GM18508 (cell line): ENCODE measurements at regions not wholly inside any gene's neighbourhood (a gene's known extent, or its start where the extent isn't known, plus 50 kb on each side); places are given as distances from the start of the nearest gene placed in this dataset.
A peak's percentile ranks its signal among the peaks of the same experiment; 100 is the strongest.

ENCODE experiments used
- ATAC-seq: cut with Tn5 transposase; IDR thresholded peaks from one replicate; pipeline ENCODE4 v1.9.1; 2021; ENCODE audit warnings: moderate number of reproducible peaks; ENCODE audit not compliant: insufficient read depth, unreplicated experiment

DNA sequence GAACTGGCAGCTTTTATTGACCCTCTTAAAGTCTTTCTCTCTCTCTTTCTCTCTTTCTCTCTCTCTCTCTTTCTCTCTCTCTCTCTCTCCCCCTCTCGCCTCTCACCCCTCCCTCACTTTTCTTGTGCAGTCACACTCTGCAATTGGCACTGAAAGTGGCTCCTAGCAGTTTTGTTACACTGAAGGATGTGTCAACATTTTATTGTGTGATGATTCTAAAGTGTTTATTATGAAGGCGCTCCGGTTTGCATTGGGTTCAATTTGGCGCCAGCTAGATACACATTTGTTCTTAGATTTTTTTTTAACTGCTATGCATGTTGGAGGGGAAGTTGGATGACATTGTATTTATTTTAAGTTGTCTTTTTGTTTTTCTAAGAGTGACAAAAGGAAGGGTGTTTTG lies 64.0 kb upstream of the CHRM3 start:
- ATAC-seq, result no peak

DNA sequence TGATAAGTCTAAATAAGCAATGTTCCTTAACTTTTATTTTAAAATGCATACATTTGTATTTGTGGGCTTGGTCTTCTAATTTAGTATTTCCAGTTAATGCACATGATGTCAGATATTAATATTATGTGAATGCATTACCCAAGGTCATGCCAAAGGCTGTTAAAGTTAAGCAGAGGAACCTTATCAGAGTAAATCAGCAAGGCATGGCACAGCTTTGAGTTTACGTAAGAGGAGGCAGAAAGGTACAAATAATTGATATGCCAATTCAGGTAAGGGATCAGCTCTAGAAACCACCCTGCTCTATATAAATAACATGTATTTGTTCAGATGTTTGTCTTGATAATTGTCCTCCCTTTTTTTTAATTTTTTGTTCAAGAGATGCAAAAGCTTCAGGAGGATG lies 64.5 kb upstream of the CHRM3 start:
- ATAC-seq, result no peak

DNA sequence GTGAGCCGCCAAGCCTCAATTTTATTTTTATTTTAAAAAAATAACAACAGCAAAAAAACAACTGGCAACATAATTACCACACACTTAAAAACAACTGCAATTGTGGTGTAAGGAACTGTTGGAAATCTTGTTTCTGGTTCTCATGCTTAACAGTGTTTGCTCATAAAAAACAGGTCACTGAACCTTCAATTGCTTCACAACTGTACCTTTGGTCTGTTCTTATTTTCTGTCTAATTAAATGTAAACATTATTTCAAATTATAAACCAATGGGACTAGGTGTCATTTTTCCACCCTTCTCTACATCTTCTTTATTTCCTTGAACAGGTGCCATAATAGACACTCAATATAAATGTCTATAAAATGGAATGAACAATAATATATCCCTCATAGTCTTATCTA lies 68.4 kb upstream of the CHRM3 start:
- ATAC-seq, result no peak

DNA sequence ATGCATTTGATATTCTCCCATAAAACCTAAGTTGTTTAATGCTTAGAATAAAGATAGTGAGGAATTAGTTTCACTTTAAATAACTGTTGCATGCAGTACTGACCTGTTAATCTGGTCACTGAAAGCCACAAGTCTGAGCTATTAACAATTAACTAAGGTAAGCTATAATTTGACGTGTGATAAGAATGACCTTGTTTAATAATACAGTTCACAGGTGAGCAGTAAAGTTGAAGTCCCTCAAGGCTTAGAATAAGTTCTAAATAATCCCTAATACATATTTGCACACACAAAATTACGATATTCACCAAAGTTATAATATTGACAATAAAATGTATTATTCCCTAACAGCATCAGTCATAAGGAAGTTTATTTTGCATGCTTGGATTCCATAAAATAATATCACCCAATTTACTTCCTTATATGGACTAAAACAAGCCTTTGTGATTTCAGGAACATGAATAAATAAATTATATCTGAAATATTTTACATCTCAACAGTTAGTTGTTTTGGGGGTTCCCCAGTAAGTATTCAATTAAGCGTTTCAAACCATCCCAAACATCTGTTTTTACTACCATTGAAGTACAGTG lies 70.6 kb upstream of the CHRM3 start:
- no peak for ATAC-seq

DNA sequence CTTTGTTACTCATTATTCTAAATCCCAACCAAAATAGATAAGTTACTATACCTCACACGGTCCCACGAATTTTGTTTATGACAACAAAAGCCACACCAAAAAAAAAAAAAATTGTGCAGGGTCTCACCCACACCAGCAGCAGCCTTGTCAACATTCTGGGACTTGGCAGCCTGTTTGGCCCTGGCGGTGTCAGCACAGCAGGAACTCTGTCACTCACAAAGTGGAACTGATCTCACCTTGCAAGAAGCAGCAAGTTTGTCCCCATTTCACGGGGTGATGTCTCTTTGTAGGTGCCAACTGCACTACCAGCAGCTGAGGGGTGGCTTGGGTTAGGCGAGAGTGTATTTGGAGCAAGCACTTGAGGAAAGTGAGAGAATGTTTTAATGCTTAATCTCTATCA lies 75.0 kb upstream of the CHRM3 start:
- ATAC-seq, result no peak

DNA sequence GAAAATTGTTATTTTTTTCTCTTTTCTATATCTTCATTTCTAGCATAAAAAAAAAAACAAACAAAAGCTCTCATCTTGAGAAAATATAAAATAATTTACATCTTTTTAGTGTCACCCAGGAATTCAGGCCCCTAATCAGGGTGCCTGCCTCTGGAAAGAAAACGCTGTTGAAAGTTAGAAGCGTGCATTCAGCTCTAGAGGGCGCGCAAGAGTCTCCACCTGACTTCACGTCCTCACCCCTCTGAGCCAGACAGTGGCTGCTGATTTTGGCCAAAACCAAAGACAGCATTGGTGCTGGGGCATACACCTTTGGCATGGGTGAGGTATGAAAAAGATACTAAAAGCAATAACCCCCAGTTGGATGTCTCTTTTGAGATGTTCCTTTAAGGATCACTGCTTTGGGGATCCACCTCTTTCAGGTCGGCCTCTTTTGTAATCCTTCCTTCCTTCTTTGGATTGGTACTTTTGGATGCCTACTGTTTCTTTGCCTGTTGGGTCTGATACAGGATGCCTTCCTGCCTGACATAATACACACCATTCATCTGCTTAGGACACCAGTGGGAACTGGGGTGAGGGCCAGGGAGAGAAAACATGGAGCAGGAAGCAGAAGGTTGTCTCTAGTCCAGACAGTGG lies 77.6 kb upstream of the CHRM3 start:
- ATAC-seq, result peak; percentile 53

DNA sequence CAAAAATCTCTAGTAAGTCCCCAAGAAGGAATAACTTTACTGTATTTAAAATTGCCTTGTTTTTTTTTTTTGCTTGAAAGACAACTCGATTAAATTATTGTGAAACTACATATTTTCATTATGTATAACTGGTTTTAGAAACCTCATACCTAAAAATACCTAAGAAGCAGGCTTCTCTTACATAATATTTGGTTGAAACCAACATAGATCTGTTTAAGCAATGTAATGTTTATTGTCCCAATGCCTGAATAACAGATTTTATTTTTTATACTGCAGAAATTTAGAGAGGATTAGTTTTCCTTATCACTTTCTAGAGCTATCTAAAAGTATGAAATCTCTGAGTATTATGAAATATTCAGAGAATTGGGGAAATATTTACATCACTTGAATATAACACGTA lies 78.5 kb upstream of the CHRM3 start:
- ATAC-seq, result no peak

DNA sequence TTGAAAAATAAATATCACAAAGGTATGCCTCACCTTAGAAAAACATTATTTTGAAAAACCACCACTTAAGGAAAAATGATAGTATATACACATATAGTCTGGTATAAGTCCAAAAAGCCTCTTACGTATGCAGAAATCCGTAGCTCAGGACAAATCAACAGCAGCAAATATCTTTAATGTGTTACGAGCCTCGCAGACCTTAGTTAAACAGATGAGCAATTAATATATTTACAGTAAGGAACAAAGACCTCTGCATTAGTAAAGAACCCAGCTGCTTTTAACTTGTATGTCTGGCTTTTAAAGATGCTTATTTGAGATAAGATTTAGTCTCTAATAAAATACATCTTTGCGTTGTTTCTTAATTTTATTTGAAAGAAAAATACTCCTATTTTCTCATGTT lies 79.9 kb upstream of the CHRM3 start:
- no peak for ATAC-seq

DNA sequence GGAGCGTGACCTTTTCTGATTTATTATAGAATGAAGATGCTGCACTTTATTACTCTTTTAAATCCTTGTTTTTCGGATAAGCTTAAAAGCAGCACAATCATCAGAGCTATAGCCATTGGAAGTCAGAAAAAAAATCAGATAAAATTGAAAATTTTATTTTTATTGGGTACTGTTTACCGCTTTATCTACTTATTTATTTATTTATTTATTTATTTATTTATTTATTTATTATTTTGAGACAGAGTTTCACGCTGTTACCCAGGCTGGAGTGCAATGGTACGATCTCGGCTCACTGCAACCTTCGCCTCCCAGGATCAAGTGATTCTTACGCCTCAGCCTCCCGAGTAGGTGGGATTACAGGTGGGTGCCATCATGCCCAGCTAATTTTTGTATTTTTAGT lies 83.1 kb upstream of the CHRM3 start:
- no peak for ATAC-seq

DNA sequence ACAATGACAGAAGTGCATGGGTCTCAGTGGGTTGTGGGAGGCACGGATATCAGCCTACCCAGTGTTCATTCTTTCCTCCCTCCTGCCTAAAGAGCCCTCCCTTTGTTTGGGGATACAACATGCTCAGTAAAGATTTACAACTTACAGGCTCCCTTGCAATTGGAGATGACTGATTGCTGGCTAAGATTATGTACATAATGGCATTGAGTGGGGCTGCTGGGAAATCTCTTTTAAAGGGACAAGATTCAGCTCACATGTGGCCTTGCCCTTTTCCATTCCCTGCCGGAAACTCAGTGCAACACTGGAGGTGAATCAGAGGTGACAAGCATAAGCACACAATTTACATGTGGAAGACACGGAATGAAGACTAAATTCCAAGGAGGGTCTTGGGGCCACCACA lies 83.7 kb upstream of the CHRM3 start:
- ATAC-seq, result no peak

DNA sequence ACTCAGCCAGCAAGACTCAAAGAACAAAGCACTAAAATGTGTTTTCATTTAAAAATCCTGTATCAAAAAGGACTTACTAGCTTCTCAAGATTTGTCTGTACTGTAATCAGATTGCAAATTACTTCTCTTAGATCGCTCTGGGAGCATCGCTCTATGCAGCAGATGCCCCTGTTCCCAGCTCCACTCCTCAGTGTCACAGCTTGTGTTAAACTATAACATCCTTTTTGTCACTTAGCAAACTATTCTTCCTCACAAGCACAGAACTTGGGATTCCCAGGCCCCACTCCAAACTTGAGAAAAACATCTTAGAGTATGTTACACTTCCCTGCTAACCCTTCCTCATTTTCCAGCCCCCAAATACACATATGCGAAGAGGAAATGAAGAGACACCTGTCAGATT lies 85.1 kb upstream of the CHRM3 start:
- no peak for ATAC-seq

DNA sequence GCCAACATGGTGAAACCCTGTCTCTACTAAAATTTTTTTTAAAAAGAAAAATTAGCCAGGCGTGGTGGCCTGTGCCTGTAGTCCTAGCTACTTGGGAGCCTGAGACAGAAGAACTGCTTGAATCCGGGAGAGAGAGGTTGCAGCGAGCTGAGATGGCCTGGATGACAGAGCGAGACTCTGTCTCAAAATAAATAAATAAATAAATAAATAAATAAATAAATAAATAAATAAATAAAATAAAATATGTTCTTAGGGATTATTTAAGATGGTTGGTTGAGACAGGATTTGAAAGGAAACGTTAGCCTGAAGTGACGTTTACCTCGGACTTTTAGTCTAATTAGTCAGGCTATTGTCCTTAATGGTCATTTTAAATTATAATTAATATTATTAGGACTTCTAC lies 88.5 kb upstream of the CHRM3 start:
- no peak for ATAC-seq

DNA sequence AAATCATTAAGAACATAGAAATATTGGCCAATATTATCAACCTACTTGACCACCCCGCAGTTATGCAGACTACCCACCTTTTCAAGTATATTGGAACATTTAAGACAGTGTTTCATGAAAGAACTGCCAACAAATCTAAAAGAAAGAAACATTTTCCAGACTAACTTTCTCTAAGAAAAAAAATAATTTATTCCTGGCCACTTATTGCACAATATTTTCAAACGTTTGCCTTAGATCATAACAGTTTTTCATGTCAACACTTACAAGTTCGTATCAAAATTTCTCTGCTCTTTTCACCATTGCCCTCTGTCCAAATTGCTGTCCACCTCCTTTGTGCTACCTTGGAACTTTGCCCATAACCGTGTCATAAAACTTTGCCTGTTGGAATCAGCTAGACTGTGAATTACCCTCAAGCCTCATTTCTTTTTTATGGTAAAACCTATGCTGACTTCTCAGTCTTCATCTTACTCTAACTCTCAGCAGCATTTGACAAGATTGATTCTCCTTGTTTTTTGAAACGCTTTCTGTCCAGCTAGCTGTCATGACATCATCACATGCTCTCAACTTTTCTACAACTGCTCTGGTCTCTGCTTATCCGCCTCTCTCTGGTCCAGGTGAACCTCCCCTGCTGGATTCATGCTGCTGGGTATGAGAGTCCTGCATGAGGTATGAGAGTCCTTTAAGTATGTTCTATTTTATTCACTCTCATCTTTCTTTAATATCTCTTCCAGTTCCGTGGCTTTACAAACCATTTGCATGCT lies 92.8 kb upstream of the CHRM3 start:
- ATAC-seq, result no peak

DNA sequence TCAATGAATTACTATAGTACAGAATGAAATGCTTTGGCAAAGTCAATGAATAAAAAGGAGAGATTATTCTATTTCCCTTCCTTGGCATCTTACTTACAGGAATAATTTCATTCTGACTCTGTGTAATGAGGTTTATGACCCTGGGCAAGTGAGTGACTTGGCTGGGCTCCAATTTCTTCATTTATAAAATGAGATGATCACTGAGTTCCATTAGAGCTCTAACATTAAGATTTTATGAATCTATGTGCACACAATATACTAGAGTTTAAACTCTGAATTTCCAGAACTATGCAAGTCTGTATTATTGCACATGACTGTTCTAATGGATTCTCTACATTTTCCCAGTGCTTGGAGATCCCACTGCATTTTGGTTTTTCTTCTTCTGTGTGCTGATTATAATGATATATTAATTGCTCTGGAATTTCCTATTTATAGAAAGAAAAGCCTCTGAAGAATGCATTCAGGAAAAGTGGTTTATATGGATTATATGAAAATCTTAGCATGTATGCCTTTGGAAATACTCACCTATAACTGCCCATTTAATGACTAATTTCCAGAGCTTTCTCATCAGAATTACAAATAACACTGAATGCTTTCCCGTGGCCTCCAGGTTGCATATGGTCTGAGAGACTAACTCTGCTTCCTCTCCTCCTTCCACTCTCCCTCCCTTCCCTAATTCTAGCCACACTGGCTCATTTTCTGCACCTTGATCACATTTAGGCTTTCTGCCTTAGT lies 97.4 kb upstream of the CHRM3 start:
- ATAC-seq, result no peak

DNA sequence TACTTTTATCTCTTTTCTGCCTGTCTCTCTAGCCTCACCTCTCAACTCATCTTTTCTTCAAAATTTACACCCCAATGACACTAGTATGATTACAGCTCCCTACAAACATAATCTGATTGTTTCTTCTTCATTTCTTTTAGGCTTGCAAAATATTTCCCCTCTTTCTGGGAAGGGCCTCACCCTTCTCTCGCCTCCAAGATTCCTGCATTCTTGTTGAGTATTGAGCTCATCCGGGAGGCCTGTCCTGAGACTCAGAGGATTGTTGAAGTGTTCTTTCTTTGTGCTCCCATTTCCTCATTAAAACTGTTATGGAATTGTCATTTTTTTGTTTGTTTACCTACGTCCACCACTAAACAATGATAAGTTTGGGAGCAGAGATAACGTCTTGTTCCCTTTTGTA lies 99.1 kb upstream of the CHRM3 start:
- no peak for ATAC-seq

DNA sequence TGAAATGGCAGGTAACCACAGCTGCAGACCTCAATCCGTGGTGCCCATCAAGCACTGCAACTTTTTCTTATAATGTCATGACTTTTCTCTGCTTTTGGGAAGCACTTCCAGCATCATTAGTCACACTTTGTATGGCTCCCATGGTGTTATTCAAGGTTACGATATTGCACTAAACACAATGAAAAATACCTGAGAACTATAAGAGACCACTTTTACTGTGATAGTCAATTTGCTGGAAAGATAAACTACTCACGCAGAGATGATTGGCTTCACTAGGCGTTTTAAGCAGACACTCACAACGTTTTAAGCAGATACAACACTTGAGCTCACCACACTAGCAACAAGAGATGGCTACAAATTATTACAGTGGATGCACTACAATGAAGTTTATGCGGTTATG lies 103.2 kb upstream of the CHRM3 start:
- ATAC-seq, result no peak

DNA sequence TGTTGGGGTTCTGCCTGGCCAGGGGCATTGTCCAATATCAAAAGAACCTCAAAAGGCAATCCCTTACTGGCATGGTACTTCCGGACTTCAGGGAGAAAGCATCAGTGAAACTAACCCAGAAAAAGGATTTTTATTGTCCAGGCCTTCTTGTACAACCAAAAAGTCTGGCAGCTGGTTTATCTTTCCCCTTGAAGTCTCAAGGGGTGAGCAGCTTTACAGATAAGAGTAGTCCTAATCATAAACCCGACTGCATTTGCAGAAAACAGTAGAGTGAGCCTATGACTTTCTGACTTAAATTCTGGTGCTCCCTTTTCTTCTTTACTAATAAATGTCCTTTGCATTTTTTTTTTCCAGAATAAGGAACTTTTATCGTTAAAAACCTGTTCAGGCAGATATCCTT lies 104.0 kb upstream of the CHRM3 start:
- ATAC-seq, result no peak

DNA sequence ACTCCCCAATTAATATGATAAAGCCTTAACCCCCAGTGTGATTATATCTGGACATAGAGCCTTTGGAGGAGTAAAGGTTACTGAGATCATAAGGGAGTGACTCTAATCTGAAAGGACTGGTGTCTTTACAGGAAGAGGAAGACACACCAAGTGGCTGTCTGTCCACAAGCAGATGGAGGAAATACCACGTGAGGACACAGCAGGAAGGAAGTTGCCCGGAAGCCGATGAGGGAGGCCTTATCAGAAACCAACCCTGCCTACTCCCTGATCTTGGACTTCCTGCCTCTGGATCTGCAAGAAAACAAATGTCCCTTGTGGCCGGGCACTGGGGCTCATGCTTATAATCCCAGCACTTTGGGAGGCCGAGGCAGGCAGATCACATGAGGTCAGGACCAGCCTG lies 110.3 kb upstream of the CHRM3 start:
- ATAC-seq, result no peak

DNA sequence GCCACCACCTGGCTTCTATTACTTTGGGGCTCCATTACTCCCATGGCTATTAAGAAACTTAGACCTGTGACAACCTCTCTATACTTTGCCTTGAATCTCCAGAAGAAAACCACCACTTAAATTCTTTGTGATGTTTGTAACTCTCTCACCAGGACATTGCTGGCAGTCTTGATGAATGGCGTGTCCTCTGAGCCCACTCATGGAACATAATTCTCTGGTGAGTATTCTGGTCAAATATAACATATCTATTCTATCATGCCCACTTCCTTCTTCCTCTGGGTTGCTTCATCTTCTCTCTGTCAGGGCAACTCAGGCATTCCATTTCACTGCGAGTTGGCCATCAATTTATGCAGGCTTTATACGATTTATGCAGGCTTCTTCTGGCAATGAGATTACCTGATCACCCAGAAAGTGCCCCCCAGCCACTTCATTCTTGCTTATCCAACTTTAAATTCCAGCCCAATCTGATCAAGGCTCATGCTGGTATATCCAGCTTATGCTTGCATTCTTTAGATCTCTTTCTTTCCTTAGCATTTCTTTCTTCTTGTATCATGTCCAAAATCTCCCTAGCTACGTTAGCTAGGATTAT lies 112.0 kb upstream of the CHRM3 start:
- no peak for ATAC-seq

DNA sequence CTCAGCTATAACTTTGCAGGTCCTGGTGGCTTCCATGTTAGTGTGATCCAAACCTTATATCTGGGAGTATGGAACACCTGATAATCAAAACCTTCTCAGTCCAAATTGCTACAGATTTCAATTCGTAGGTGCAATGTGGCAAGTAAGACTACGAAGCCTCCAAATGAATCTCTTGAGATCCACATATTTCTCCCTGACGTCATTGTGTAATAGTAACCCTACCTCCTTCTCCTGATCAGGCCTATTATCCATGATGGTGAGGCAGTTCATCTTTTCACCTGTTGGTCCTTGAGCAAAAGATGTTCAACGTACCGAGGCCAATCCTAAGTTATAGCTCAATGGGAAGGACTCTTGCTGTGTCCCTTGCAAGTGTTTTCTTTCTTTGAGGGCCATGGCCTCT lies 115.9 kb upstream of the CHRM3 start:
- ATAC-seq, result no peak

DNA sequence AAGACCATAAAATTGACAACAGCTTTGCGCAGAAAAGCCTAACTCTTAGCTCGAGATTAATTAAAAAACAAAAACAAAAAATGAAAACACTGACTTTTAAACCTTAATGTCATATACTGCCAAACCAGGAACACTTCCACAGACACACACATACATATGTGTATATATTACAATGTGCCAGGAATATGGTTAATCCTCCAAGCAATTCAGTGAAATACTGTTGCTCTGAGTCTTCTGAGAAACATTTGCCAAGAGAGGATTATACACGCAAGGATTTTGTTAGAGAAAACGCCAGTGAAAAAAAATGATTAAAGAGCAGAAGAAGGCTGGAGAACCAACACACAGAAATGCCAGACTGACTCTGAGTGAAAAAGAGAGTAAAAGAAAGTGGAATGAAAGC lies 116.7 kb upstream of the CHRM3 start:
- ATAC-seq, result no peak
